ENCODE measurements at regions not wholly inside any gene's neighbourhood (a gene's known extent, or its start where the extent isn't known, plus 50 kb on each side); places are given as distances from the start of the nearest gene placed in this dataset.

GRCh38 chr4:125714845-125715244, 400.1 kb downstream of the FAT4 start:
- no peak for TF ChIP-seq CTCF (IDR thresholded peaks at IDR 0.05)
- no peak for TF ChIP-seq AR (CRISPR knock-in tag; IDR thresholded peaks at IDR 0.05)
- TF ChIP-seq ATF3 (CRISPR knock-in tag; conservative IDR thresholded peaks at IDR 0.05) = no peak
- TF ChIP-seq E2F1 (CRISPR knock-in tag; IDR thresholded peaks at IDR 0.05) = no peak
- TF ChIP-seq CREB1 (CRISPR knock-in tag; IDR thresholded peaks at IDR 0.05) = no peak
- no peak for TF ChIP-seq TEAD4 (CRISPR knock-in tag; IDR thresholded peaks at IDR 0.05)
- no peak for TF ChIP-seq MYBL2 (CRISPR knock-in tag; IDR thresholded peaks at IDR 0.05)
- TF ChIP-seq CDX4 (CRISPR knock-in tag; IDR thresholded peaks at IDR 0.05; ENCODE audit: borderline replicate concordance) = no peak
- no peak for TF ChIP-seq NFYB (CRISPR knock-in tag; conservative IDR thresholded peaks at IDR 0.05; ENCODE audit: low read depth)
